Prostate gland (tissue), 2 donors: ENCODE measurements at regions not wholly inside any gene's neighbourhood (a gene's known extent, or its start where the extent isn't known, plus 50 kb on each side); places are given as distances from the start of the nearest gene placed in this dataset.

Experiments used
- POLR2A ChIP-seq: fragments of 450-650 bp; IDR thresholded peaks from one replicate; pipeline ENCODE4 v1.6.1; 2016; ENCODE audit warnings: antibody characterized with exemption, mild to moderate bottlenecking
- POLR2AphosphoS5 ChIP-seq: sonication (generic); formaldehyde crosslinking; IDR thresholded peaks from one replicate; pipeline ENCODE4 v1.6.1; 2017; ENCODE audit warnings: antibody characterized with exemption
- TF ChIP-seq, protein P1 (sequence below), 4 experiments: fragments of 200-600 bp in 2 of 4; fragments of 450-650 bp in 2 of 4; sonication (generic) in 2 of 4; IDR thresholded peaks; 1 replicate in 3 of 4; 2 replicates in 1 of 4; pipeline ENCODE4 v1.5.1; 2016 to 2019; ENCODE audit warnings: antibody characterized with exemption in 4 of 4, mild to moderate bottlenecking in 2 of 4, moderate library complexity in 2 of 4

DNA sequence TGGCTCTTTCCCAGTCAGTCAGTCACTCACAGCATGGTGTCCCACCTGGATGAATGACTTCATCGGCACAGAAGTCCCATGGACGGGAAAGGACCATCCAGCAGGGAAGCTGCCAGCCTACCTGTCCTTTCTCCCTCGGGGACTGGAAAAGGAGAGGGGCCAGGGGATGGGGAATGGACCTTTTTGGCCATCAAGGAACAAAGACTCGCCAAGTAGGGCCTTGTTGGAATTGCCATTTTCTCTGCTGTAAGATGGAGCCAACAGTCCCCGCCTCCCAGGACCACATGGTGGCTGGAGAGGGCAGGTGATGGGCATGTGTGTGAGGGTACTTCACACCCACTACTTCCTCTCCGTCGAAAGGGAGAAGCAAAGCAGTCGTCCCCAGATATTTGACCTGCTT is 67.8 kb upstream of the LHX1 start:
- TF ChIP-seq POLR2AphosphoS5, result no peak
- no peak for TF ChIP-seq POLR2A
- TF ChIP-seq, protein P1, sequence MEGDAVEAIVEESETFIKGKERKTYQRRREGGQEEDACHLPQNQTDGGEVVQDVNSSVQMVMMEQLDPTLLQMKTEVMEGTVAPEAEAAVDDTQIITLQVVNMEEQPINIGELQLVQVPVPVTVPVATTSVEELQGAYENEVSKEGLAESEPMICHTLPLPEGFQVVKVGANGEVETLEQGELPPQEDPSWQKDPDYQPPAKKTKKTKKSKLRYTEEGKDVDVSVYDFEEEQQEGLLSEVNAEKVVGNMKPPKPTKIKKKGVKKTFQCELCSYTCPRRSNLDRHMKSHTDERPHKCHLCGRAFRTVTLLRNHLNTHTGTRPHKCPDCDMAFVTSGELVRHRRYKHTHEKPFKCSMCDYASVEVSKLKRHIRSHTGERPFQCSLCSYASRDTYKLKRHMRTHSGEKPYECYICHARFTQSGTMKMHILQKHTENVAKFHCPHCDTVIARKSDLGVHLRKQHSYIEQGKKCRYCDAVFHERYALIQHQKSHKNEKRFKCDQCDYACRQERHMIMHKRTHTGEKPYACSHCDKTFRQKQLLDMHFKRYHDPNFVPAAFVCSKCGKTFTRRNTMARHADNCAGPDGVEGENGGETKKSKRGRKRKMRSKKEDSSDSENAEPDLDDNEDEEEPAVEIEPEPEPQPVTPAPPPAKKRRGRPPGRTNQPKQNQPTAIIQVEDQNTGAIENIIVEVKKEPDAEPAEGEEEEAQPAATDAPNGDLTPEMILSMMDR (IDR thresholded peaks at IDR 0.05), result no peak
